ENCODE measurements at regions not wholly inside any gene's neighbourhood (a gene's known extent, or its start where the extent isn't known, plus 50 kb on each side); places are given as distances from the start of the nearest gene placed in this dataset.

DNA sequence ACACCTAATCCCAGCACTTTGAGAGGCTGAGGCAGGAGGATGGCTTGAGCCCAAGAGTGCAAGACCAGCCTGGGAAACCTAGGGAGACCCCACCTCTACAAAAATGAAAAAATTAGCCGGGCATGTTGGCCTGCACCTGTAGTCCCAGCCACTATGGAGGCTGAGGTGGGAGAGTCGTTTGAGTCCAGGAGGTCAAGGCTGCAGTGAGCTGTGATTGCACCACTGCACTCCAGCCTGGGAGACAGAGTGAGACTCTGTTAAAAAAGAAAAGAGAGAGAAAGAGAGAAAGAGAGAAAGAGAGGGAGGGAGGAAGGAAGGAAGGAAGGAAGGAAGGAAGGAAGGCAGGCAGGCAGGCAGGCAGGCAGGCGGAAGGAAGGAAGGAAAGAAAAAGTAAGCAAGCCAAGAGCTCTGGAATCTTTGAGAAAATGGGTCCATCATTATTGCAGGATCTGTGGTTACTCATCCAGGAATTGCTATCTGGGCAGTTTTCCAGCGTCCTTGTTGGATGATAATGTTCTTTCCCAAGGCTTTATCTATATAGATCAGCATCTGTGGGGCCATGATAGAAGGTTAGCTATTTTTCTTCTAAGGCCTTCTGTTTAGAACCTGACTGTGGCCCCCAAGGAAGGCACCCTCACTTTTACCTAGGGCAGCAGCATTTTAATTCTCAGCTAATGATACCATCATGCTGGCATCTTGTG is 533.2 kb upstream of the CDH5 start:
- peak; percentile 53 for ATAC-seq

DNA sequence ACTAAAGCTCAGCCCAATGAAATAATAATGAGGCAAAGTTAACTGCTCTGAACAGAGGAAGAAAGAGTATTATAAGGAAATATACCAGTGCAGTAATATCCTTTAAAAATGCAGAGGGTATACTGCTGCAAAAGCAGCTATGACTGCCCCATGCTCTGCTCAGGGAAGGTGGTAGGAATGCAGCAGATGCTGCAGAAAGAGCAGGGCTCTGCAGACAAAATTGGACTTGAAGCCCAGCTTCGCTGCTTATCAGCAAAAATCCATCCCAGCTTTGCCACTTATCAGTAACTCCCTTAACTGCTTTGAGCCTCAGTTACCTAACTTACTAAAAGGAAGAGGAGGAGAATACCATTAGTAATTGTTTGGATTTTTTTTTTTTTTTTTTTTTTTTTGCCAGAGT is 533.8 kb upstream of the CDH5 start:
- Histone ChIP-seq H3K27ac (ENCODE audit: low read length) (no peak overlapping the region), H3K4me3 (ENCODE audit: low read length) (no peak overlapping the region), H2AFZ (ENCODE audit: low read length) (no peak overlapping the region), H3K36me3 (ENCODE audit: low read depth, low read length) (no peaks in the 10 kb centered on the region), H3K4me2 (ENCODE audit: low read length) (no peak overlapping the region), H3K79me2 (ENCODE audit: low read length) (no peaks in the 10 kb centered on the region), H3K9me3 (ENCODE audit: low read length) (no peaks in the 10 kb centered on the region), H4K20me1 (ENCODE audit: low read length) (no peaks in the 10 kb centered on the region), H3K4me1 (ENCODE audit: insufficient read depth, low read length) (no peaks in the 10 kb centered on the region), H3K9me2 (replicated peaks; ENCODE audit: low read length) (no peaks in the 10 kb centered on the region), H3K9ac (ENCODE audit: low read length) (no peak overlapping the region), H3K27me3 (ENCODE audit: low read length) (no peaks in the 10 kb centered on the region), H3F3A (ENCODE audit: low read length, unreplicated experiment) (no peaks in the 10 kb centered on the region)
- CTCF ChIA-PET: no interaction called here
- POLR2A ChIA-PET (ENCODE audit: unreplicated experiment): interaction anchor here (0.7 kb wide), 1 partner anchor 868 kb away, joined by 4 read pairs; no protein-coding TSS in a partner anchor
- TF ChIP-seq EZH2phosphoT487 (IDR thresholded peaks at IDR 0.05; ENCODE audit: borderline replicate concordance, low read length): no peak
- TF ChIP-seq CTCF (conservative IDR thresholded peaks at IDR 0.05; ENCODE audit: low read depth, low read length): no peak
- no peak for TF ChIP-seq EZH2 (IDR thresholded peaks at IDR 0.05; ENCODE audit: low read length, unreplicated experiment)
- no TSS peak for BruUV-seq (replicated peaks)
- no peak for DNase-seq
- intact Hi-C loops (cut with micrococcal nuclease): no loop called here
- no peak for ATAC-seq

More for the DNA sequence above, 533.2 kb upstream of the CDH5 start:
- Histone ChIP-seq H3K4me3 (ENCODE audit: low read length) (no peak overlapping the region), H3K27me3 (ENCODE audit: low read length) (no peaks in the 10 kb centered on the region), H3F3A (ENCODE audit: low read length, unreplicated experiment) (no peaks in the 10 kb centered on the region), H3K9ac (ENCODE audit: low read length) (no peak overlapping the region), H3K4me2 (ENCODE audit: low read length) (no peak overlapping the region), H3K4me1 (ENCODE audit: insufficient read depth, low read length) (no peaks in the 10 kb centered on the region), H4K20me1 (ENCODE audit: low read length) (no peaks in the 10 kb centered on the region), H3K9me3 (ENCODE audit: low read length) (no peaks in the 10 kb centered on the region), H3K27ac (ENCODE audit: low read length) (no peak overlapping the region), H2AFZ (ENCODE audit: low read length) (no peak overlapping the region), H3K79me2 (ENCODE audit: low read length) (no peaks in the 10 kb centered on the region), H3K9me2 (replicated peaks; ENCODE audit: low read length) (no peaks in the 10 kb centered on the region), H3K36me3 (ENCODE audit: low read depth, low read length) (no peaks in the 10 kb centered on the region)
- BruUV-seq (replicated peaks): no TSS peak
- ChIA-PET POLR2A (ENCODE audit: unreplicated experiment) (no interaction called here), CTCF (no interaction called here)
- DNase-seq: peak; percentile 69
- no peak for TF ChIP-seq CTCF (conservative IDR thresholded peaks at IDR 0.05; ENCODE audit: low read depth, low read length)
- TF ChIP-seq EZH2phosphoT487 (IDR thresholded peaks at IDR 0.05; ENCODE audit: borderline replicate concordance, low read length): no peak
- no peak for TF ChIP-seq EZH2 (IDR thresholded peaks at IDR 0.05; ENCODE audit: low read length, unreplicated experiment)
- intact Hi-C loops (cut with micrococcal nuclease): no loop called here

DNA sequence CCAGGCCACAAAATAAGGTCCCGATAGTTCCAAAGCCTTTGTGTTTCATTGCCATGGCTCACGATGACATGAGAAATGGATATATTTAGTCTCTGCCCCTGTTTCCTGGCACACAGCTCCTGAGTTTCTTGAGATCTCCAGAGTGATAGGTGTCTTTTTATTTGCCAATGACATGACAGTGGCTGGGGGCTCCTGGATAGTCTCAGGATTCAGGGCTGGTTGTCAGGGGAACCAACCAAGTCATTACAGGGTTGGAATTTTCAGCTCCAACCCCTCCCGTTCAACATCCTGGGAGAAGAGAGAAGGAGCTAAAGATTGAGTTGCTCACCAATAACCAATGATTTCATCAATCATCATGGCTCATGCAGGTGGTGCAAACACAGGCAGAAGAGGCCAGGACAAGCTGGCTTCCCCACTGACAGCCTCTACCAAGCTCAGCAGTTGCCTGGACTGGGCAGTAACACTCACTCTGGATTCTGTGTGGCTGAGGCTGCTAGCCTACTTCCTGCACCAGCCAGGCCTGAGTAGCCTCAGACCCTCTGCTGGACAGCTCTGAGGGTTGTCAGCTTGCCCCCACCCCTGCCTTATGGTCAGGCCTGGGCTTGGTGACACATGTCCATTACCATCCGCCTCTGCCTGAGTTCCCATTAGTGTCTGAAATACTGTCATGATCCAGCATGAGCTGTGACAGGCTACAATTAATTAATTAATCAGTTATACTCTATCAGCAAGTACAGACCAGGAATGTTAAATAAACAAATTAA is 534.4 kb upstream of the CDH5 start:
- POLR2A ChIA-PET (ENCODE audit: unreplicated experiment): interaction anchor here (0.7 kb wide), 1 partner anchor 867 kb away, joined by 4 read pairs; no protein-coding TSS in a partner anchor
- Histone ChIP-seq H3K27me3 (ENCODE audit: low read length) (no peaks in the 10 kb centered on the region), H3K27ac (ENCODE audit: low read length) (no peak overlapping the region), H3K4me3 (ENCODE audit: low read length) (no peak overlapping the region), H3F3A (ENCODE audit: low read length, unreplicated experiment) (no peaks in the 10 kb centered on the region), H4K20me1 (ENCODE audit: low read length) (no peaks in the 10 kb centered on the region), H3K9me2 (replicated peaks; ENCODE audit: low read length) (no peaks in the 10 kb centered on the region), H3K79me2 (ENCODE audit: low read length) (no peaks in the 10 kb centered on the region), H3K4me1 (ENCODE audit: insufficient read depth, low read length) (no peaks in the 10 kb centered on the region), H2AFZ (ENCODE audit: low read length) (no peak overlapping the region), H3K9ac (ENCODE audit: low read length) (no peak overlapping the region), H3K36me3 (ENCODE audit: low read depth, low read length) (no peaks in the 10 kb centered on the region), H3K4me2 (ENCODE audit: low read length) (no peak overlapping the region), H3K9me3 (ENCODE audit: low read length) (no peaks in the 10 kb centered on the region)
- TF ChIP-seq EZH2phosphoT487 (IDR thresholded peaks at IDR 0.05; ENCODE audit: borderline replicate concordance, low read length) (no peak), EZH2 (IDR thresholded peaks at IDR 0.05; ENCODE audit: low read length, unreplicated experiment) (no peak), CTCF (conservative IDR thresholded peaks at IDR 0.05; ENCODE audit: low read depth, low read length) (no peak)
- no TSS peak for BruUV-seq (replicated peaks)
- DNase-seq (no peak), ATAC-seq (no peak)
- intact Hi-C loops (cut with micrococcal nuclease): no loop called here
- CTCF ChIA-PET: no interaction called here
